Erythroblast (primary cell): ENCODE measurements at regions not wholly inside any gene's neighbourhood (a gene's known extent, or its start where the extent isn't known, plus 50 kb on each side); places are given as distances from the start of the nearest gene placed in this dataset.

Experiments used
- GATA1 ChIP-seq: IDR thresholded peaks from 2 replicates; pipeline ENCODE4 v1.6.1; 2011; ENCODE audit warnings: low read depth, mild to moderate bottlenecking, control low read depth, low read length, moderate library complexity
- POLR2A ChIP-seq: IDR thresholded peaks from 2 replicates; pipeline ENCODE4 v1.6.1; 2011; ENCODE audit warnings: mild to moderate bottlenecking, low read length

DNA sequence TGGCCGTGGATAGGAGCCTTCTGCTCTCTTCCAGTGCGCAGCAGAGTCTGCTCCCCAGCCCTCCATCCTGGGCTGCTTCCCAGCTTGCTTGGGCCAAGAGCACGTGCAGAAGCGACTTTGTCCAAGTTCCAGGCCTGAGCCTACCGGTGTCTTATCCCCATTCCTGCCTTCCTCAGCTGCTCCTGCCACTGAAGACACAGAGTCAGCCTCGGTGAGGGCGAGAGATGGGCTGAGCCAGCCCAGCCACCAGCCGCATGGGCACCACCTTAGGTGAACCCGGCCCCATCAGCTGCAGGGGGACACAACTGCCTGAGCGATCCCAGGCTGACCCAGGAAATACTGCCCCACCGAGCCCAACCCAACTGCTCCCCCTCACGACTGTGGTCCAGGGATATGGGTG, 847.8 kb downstream of the TBC1D22A start:
- TF ChIP-seq POLR2A (no peak), GATA1 (no peak)
